ENCODE measurements at regions not wholly inside any gene's neighbourhood (a gene's known extent, or its start where the extent isn't known, plus 50 kb on each side); places are given as distances from the start of the nearest gene placed in this dataset.
"Not testable (repeated sequence)": the region's sequence is repeated elsewhere in the genome, so short reads cannot be mapped to it uniquely, and the experiment has no call there.

DNA sequence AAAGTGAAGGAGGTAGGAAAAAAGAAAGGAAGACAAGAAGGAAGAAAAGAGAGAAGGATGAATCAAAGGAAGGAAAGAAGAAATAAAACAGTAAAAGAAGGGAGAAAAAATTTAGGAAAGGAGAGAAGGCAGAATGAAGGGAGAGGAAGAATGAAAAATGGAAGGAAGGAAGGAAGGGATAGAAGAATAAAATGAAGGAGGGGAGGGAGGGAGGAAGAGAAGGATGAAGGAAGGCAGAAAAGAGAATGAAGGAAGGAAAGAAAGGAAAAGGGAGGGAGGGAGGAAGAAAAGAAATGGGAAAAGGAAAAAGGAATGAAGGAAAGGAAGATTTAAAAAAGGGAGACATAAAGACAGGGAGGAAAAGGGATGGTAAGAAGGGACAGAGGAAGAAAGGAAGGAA, 393.7 kb upstream of the GRM7 start:
- no peak for DNase-seq

- DNase-seq, result no peak
These were observed 392.3 kb upstream of the GRM7 start for GRCh38 chr3:6468589-6468988.

DNA sequence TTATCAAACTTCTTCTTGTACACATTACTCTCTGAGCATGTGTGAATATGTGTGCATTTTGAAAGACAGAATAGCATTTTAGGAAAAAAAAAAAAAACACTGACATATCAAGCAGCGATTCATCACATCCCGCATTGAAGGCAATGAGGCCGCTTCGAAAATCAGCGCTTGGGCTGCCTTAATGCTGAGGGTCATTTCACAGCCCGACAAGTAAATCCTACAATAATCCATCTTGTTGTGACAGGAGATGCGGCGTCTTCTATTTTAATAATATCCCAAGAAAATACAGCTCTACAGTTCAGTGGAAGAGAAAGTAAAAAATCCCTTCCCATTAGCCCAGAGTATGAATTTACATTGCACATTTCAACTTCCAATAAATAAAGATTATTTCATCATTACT, 389.2 kb upstream of the GRM7 start:
- DNase-seq, result no peak

DNA sequence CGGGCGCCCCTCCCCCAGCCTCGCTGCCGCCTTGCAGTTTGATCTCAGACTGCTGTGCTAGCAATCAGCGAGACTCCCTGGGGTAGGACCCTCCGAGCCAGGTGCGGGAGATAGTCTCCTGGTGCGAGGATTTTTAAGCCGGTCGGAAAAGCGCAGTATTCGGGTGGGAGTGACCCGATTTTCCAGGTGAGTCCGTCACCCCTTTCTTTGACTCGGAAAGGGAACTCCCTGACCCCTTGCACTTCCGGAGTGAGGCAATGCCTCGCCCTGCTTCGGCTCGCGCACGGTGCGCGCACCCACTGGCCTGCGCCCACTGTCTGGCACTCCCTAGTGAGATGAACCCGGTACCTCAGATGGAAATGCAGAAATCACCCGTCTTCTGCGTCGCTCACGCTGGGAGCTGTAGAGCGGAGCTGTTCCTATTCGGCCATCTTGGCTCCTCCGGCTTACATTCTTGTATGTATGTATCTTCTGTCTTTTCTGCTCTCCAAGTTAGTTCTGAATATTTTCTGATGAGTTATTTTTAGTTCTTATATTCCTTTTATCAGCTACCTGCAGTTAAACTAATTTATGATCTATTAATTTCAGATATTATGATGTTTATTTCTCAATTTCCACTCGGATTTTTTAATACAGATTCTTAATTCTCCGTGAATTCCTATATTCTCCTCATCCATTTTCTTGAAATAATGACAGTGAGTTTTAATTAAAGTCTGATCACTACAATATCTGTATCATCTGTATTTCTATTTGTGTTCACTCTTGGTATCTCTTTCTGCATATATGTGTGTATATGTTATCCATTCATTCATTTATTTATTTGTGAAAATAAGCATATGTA, 370.2 kb upstream of the GRM7 start:
- DNase-seq, result not testable (repeated sequence)

- no peak for DNase-seq
These were observed 369.1 kb upstream of the GRM7 start for GRCh38 chr3:6491768-6492167.

DNA sequence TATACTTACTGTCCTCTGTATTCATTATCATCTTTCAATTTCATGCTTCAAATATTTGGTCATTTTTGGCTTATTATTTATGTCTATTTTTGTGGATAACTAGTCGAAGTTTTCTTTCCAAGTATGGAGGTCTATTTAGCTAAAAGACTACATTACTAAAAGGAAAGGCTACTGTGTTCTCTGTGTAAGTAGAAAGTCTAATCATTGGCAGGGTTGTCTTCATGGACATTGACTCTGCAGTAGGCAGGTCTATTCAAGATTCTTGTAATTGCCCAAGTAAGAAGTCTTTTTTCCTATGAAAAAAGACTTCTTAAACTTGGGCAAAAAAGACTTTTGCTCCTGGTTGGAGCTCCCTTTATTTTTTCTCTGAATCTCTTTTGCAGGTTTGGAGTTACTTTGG, 368.6 kb upstream of the GRM7 start:
- no peak for DNase-seq

GRCh38 chr3:6498944-6499343, 362.0 kb upstream of the GRM7 start:
- DNase-seq, result not testable (repeated sequence)

- DNase-seq, result no peak
These were observed 356.6 kb upstream of the GRM7 start for GRCh38 chr3:6504347-6504746.

GRCh38 chr3:6504834-6505233, 356.1 kb upstream of the GRM7 start:
- DNase-seq, result no peak

GRCh38 chr3:6508410-6508759, 352.5 kb upstream of the GRM7 start:
- no peak for DNase-seq

DNA sequence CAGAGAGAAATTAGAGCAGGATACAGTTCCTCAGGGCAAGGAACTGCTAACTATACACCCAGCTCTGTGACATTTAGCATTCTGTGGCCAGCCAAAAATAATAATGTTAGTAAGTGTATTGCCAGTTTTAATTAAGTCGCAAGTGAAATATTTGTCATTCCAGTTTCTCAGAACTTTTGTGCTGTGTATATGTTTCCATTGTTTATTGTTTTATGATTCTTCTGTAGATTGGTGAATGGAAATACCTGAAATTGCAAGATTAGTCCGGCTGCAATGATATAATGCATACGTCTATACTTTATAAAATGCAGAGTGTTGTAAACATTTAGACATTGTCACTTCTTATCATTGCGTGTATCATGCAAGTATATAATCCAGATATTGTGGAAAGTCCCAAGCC, 351.3 kb upstream of the GRM7 start:
- DNase-seq, result no peak

- no peak for DNase-seq
These were observed 350.2 kb upstream of the GRM7 start for GRCh38 chr3:6510713-6511112.

- no peak for DNase-seq
These were observed 348.6 kb upstream of the GRM7 start for GRCh38 chr3:6512172-6512800.

GRCh38 chr3:6516143-6516542, 344.8 kb upstream of the GRM7 start:
- DNase-seq, result no peak

GRCh38 chr3:6516694-6517093, 344.2 kb upstream of the GRM7 start:
- DNase-seq, result no peak

DNA sequence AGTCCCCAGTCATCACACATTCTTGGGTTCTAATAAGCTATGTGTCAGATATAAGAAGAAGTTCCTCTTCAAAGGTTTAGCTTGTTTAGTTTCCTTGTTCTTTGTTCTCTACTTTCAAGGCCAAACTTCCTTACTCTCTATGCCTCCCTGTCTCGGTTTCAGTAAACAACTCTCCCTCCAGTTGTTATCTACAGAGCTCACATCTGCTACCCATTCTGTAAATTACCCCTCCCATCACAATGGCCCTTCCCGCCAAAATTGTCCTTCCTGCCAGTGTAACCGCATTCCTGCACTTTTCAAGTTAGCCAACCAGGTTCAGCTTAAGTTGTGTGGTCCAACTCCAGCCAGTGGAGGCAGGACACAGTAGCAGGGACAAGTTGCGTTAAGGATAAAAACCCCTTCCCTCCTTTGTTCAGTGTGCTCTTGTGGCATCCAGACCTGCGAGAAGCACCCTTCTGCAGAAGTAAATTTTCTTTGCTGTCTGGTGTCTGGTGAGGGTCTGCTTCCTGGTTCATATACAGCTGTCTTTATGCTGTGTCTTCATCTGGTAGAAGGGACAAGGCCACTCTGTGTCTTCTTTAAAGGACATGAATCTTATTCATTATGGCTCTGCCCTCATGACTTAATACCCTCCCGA, 342.1 kb upstream of the GRM7 start:
- no peak for DNase-seq

DNA sequence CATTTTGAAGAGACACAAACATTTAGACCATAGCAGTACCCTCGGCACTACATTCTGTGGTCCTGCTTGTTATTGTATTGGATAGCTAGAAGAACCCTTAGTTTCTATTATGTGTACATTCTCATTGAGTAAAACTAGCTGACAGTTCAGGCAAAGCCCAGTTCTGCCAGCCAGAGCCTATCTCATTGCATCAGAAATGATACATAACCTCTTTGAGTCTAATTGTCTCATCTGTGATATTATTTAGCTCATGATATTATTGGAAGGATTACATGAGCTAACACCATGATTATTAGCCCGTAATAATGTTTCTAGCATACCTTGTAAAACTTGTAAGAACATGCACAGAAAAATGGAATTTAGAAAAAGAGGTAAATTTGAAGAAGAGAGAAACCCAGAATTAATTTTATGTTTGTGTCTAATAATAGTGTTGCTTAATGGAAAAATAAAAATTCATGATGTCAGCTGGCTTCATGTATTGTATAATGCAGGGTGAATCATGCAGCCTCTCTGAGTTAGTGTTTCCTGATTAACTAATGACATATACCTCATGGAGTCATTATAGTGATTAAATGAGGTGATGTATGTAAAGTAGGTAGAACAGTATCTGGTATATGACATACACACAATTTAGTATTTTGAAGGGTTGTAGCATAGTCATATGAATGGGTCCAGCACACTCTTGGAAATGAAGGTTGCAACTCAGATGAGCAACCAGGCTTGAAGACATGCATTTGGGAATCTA, 339.4 kb upstream of the GRM7 start:
- DNase-seq, result no peak

- DNase-seq, result no peak
These were observed 338.7 kb upstream of the GRM7 start for GRCh38 chr3:6522191-6522590.

- no peak for DNase-seq
These were observed 337.9 kb upstream of the GRM7 start for GRCh38 chr3:6523043-6523442.

DNA sequence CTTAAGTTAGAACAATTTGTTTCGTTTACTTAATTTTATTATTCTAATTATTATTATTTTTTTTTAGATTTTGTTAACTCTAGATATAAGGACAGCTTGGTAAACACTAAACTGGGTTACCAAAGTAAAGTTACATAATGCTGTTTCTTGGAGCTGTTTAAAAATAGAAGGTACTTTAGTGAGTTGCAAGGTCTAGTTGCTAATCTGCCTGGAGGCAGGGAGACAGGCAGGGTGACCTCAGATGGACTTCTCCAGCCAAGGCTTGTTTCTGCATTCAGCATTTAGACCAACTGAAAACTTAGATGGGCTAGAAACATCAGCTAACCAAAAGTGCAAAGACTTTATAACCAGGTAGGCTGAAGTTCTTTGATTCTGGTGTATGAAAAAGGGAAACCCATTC, 336.4 kb upstream of the GRM7 start:
- DNase-seq, result no peak

- DNase-seq, result no peak
These were observed 334.6 kb upstream of the GRM7 start for GRCh38 chr3:6526321-6526720.

GRCh38 chr3:6526861-6527260, 334.1 kb upstream of the GRM7 start:
- DNase-seq, result no peak

DNA sequence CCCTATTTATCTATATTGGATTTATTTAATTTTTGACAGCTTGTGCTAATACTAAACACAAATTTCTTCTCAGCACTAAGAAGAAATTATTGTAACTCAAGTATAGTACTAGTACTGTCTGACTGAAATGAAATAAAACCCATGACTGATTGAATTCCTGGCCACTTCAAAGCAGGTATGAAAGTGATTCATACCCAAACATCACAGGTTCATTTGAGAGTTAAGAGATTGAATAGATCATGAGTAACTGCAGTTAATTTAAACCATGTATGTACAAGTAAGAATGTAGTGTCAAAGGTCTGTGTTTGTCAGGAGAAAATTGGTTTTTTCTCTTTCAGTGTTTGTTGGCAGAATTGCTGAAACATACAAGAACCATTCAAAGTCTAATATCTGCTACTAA, 332.0 kb upstream of the GRM7 start:
- no peak for DNase-seq

DNA sequence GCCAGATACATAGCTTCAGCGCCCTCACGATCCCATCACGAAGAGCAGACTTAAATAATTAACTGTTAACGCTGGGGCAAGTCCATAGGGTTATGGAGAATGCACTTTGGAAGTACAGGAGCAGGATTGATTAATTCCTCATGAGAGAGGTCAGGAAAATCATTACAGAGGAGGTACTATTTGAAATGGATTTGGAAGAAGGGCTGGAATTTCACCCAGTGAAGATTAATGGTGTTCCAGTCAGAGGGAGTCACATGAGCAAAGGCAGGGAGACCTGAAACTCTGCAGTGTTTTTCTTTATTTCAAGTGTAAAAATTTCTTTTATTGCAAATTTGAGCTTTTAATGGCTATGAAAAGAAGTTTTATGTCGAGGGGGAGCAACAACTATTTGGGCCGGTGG, 329.8 kb upstream of the GRM7 start:
- DNase-seq, result no peak

All from HCEC 1CT (cell line).